ENCODE measurements at regions not wholly inside any gene's neighbourhood (a gene's known extent, or its start where the extent isn't known, plus 50 kb on each side); places are given as distances from the start of the nearest gene placed in this dataset.

DNA sequence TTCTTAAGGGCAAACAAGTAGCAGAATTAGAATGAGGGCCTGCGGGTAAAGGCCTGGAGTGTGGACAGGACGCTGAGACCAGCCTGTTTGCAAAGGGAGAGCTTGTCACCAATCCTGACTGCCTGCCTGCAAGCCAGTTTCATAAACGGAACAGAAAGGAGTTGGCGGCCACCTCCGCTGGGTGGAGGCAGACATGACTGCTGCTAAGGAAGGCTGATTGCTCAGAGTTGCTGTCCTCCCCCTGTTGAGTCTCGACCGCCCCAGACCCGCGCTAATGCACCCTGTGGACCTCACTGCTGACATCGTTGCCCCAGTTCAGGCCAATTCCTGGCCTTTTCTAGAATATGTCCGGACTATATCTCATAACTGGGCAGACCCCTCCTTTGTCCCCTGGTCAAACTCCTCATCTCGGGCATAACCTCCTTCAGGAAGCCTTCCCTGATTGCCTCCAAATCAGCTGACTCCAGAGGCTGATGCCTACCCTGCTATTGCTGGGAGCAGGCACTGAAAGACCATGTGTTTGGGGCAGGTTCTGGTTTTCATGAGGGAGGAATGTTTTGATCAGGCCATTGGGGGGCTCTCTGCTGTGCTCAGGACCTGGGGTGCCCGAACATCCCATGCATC, 153.0 kb upstream of the CIBAR2 start:
- Mint-ChIP-seq H3K4me3 (no peak overlapping the region), H3K36me3 (ENCODE audit: low read depth) (no peaks in the 10 kb centered on the region), H3K4me1 (peaks cover 34% of the 10 kb centered on the region), H3K9me3 (no peaks in the 10 kb centered on the region), H3K27ac (no peak overlapping the region), H3K27me3 (ENCODE audit: low read depth, poor library complexity) (peaks cover 23% of the 10 kb centered on the region)
- no peak for TF ChIP-seq CTCF (IDR thresholded peaks at IDR 0.05)
- DNase-seq: no peak

DNA sequence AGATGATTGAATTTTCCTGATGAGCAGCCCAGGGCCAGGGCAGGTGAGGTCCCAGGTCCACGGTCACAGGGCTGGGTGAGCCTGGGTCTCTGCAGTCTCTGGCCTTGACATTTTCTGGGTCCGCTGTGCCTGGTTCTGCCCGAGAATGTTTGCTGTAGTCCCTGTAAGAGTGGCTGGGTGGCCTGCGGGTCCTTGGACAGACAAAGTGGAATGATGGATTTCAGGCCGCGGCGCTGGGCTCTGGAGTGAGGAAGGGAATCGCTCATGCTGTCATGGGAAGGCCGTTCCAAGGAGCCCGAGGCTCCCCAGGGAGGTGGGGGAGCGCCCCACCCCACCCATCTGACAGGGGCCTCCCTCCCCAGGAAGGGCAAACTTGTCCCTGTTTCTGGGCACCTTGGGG, 153.5 kb upstream of the CIBAR2 start:
- no peak for TF ChIP-seq CTCF (IDR thresholded peaks at IDR 0.05)
- no peak for DNase-seq
- Mint-ChIP-seq H3K9me3 (no peaks in the 10 kb centered on the region), H3K4me1 (peaks cover 39% of the 10 kb centered on the region), H3K27me3 (ENCODE audit: low read depth, poor library complexity) (peaks cover 23% of the 10 kb centered on the region), H3K27ac (no peak overlapping the region), H3K4me3 (no peak overlapping the region), H3K36me3 (ENCODE audit: low read depth) (no peaks in the 10 kb centered on the region)

DNA sequence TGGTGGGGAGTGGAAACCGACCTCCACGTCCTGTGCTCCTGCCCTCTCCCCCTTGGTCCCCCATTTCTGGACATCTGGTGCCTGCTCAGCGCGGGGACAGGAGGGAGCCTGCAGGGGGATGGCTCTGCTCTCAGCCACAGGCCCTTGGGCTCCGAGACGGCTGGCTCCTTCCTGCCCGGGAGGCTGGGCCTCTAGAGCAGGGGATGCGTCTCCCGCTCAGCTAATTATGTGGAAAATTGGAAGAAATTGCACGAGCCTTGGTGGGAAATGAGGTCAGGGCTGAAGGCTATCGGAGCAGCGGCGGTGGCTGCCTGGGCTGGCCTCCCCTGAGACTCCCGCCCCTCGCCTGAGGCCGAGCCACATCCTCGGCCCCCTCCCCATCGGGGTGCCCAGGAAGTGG, 154.6 kb upstream of the CIBAR2 start:
- Mint-ChIP-seq H3K4me3 (no peak overlapping the region), H3K4me1 (peaks cover 47% of the 10 kb centered on the region)

DNA sequence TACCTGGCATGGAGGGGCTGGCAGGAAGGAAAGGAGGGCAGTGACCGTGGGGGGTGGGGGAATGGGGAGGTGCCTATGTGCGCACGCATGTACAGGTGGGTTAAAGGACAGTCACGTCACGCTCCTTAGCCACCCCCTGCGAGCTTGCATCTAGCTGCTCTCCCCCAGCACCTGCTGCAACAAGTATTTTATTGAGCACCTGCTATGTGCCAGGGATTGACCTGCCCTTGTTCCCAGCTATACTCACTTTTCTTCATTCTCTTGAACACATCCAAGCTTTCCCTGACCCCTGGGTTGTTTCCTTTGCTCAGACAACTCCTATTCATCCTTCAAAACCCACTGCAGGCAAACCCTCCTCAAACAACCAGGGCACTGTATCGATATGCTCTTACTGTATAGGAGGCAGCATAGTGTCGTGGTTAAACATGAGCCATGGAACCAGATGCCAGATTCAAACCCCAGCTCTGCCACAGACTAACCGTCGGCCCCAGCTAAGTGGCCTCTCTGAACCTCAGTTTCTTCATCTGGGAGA, 155.2 kb upstream of the CIBAR2 start:
- DNase-seq: no peak
- no peaks in the 10 kb centered on the region for H3K9me3 Mint-ChIP-seq
- peaks cover 22% of the 10 kb centered on the region for H3K27me3 Mint-ChIP-seq (ENCODE audit: low read depth, poor library complexity)
- no peak for TF ChIP-seq CTCF (IDR thresholded peaks at IDR 0.05)
- peaks cover 45% of the 10 kb centered on the region for H3K4me1 Mint-ChIP-seq
- H3K27ac Mint-ChIP-seq: no peak overlapping the region
- no peaks in the 10 kb centered on the region for H3K36me3 Mint-ChIP-seq (ENCODE audit: low read depth)
- no peak overlapping the region for H3K4me3 Mint-ChIP-seq

More for the DNA sequence above, 154.6 kb upstream of the CIBAR2 start:
- H3K27ac Mint-ChIP-seq: no peak overlapping the region
- H3K9me3 Mint-ChIP-seq: no peaks in the 10 kb centered on the region
- DNase-seq: no peak
- H3K27me3 Mint-ChIP-seq (ENCODE audit: low read depth, poor library complexity): peaks cover 27% of the 10 kb centered on the region
- no peak for TF ChIP-seq CTCF (IDR thresholded peaks at IDR 0.05)
- H3K36me3 Mint-ChIP-seq (ENCODE audit: low read depth): no peaks in the 10 kb centered on the region

DNA sequence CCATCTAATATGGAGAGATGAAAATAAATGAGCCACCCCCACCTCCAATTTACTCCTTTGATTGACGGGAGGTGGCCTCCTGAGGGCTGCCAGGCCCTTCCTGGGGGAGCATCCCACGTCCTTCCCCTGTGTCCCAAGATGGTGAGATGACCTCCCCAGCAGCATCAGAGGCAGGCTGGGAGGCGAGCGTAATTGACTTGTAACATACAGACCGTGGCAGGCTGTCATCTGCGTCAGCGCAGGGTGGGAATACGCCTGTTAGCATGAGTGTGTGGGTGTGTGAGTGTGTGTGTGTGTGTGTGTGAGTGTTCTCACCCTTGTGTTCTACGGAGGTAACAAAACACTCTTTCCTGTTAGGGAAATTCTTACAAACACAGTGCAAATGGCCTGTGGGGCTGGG, 156.9 kb upstream of the CIBAR2 start:
- Mint-ChIP-seq H3K36me3 (ENCODE audit: low read depth) (no peaks in the 10 kb centered on the region), H3K4me1 (peaks cover 36% of the 10 kb centered on the region), H3K27me3 (ENCODE audit: low read depth, poor library complexity) (peaks cover 25% of the 10 kb centered on the region), H3K4me3 (no peak overlapping the region), H3K9me3 (no peaks in the 10 kb centered on the region), H3K27ac (no peak overlapping the region)
- no peak for TF ChIP-seq CTCF (IDR thresholded peaks at IDR 0.05)
- no peak for DNase-seq

DNA sequence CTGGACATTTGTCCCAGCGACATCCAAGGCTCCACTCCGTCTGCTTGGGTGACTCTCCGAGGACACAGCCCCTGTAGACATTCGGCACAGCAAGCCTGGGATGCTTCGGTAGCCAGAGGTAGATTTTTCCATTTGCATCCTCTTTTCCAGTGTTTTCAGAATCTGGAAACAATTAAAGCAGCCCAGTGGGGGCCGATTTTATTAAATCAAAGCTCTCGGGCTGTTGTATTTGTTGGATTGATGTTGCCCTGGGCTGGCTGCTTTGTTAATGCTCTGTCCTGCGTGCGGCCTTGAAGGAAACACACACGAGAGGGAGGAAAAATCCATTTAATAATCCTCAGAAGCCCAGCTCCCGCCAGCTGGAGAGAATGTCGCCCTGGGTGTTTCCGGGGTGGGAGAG, 158.1 kb upstream of the CIBAR2 start:
- peaks cover 38% of the 10 kb centered on the region for H3K4me1 Mint-ChIP-seq
- H3K36me3 Mint-ChIP-seq (ENCODE audit: low read depth): no peaks in the 10 kb centered on the region
- H3K27me3 Mint-ChIP-seq (ENCODE audit: low read depth, poor library complexity): peaks cover 27% of the 10 kb centered on the region
- no peak for DNase-seq
- no peak overlapping the region for H3K4me3 Mint-ChIP-seq
- H3K9me3 Mint-ChIP-seq: no peaks in the 10 kb centered on the region
- no peak for TF ChIP-seq CTCF (IDR thresholded peaks at IDR 0.05)
- H3K27ac Mint-ChIP-seq: peak overlapping the region; percentile 48

Measured in nephron progenitor cell (in vitro differentiated cells).